ENCODE measurements at regions not wholly inside any gene's neighbourhood (a gene's known extent, or its start where the extent isn't known, plus 50 kb on each side); places are given as distances from the start of the nearest gene placed in this dataset.
A peak's percentile ranks its signal among the peaks of the same experiment; 100 is the strongest.

DNA sequence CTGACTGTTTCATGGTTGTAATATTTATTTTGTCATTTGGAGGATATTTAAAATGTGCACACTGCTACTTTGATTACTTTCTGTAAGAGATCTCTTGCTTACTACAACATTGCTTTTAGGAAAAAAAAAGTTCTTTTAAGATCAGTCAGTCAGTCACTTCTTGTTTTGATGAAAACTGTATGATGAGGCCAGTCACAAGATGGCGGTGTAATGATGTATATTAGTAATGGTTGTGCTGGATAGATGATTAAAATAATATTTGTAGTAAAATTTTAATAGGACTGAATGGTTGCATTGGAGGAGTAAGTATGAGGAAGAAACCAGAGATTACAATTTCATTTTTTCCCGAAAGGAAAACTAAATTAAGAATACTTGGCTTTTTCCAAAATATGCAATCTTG, 2411.1 kb downstream of the PCDH9 start:
- ChIA-PET RAD21 (ENCODE audit: unreplicated experiment) (interaction anchor here (1.3 kb wide), 1 partner anchor 819 kb away, joined by 5 read pairs; no protein-coding TSS in a partner anchor), CTCF (interaction anchor here (1.1 kb wide), 1 partner anchor 819 kb away, joined by 9 read pairs; no protein-coding TSS in a partner anchor), SMC1A (ENCODE audit: uncharacterized antibody, unreplicated experiment) (interaction anchor here (1.0 kb wide), 1 partner anchor 23 kb away, joined by 3 read pairs; no protein-coding TSS in a partner anchor), POLR2A (no interaction called here)
- Histone ChIP-seq H3K9ac (ENCODE audit: control insufficient read depth, insufficient read depth, low read length) (no peak overlapping the region), H3K27ac (ENCODE audit: control insufficient read depth, insufficient read depth) (no peak overlapping the region), H3K4me1 (ENCODE audit: control insufficient read depth, insufficient read depth, low read length) (no peaks in the 10 kb centered on the region), H3K9me3 (replicated peaks; ENCODE audit: control insufficient read depth, insufficient read depth, low read length) (no peaks in the 10 kb centered on the region), H3K4me2 (ENCODE audit: control insufficient read depth, insufficient read depth) (no peak overlapping the region), H3K4me3 (no peak overlapping the region), H2AFZ (ENCODE audit: control insufficient read depth, low read depth, low read length) (no peak overlapping the region), H3K79me2 (ENCODE audit: control insufficient read depth, insufficient read depth, low read length) (no peaks in the 10 kb centered on the region), H3K36me3 (ENCODE audit: control insufficient read depth in 2 of 2, insufficient read depth in 2 of 2, low read length in 1 of 2) (no peaks in the 10 kb centered on the region), H3K27me3 (replicated peaks in 1 of 2; ENCODE audit: control insufficient read depth in 2 of 2, insufficient read depth in 2 of 2, low read length in 1 of 2) (no peaks in the 10 kb centered on the region), H4K20me1 (ENCODE audit: control insufficient read depth, insufficient read depth) (no peaks in the 10 kb centered on the region)
- 23% methylated on average over 2 of the region's 2 CpGs for WGBS (ENCODE audit: insufficient coverage, insufficient replicate concordance, low lambda C conversion rate, missing lambda C conversion rate)
- DNase-seq (ENCODE audit: low read depth, low spot score), result no peak
- in situ Hi-C loops (cut with MboI), result no loop called here
- no peak for ATAC-seq
- BruUV-seq (replicated peaks), result no TSS peak
- intact Hi-C loops (cut with micrococcal nuclease; ENCODE audit: unreplicated experiment), result loop anchor here (5.0 kb wide), 1 partner anchor 818 kb away; no protein-coding TSS in a partner anchor
- no peak for FAIRE-seq
- no peak for TF ChIP-seq CHD4 (IDR thresholded peaks at IDR 0.05)
- TF ChIP-seq FOXM1 (IDR thresholded peaks at IDR 0.05; ENCODE audit: low read depth, low read length), result no peak
- peak; percentile 17; the same call in 1 of the 2 replicates for TF ChIP-seq SMC3 (IDR thresholded peaks at IDR 0.05; ENCODE audit: borderline replicate concordance, low read length)
- TF ChIP-seq, protein P1, sequence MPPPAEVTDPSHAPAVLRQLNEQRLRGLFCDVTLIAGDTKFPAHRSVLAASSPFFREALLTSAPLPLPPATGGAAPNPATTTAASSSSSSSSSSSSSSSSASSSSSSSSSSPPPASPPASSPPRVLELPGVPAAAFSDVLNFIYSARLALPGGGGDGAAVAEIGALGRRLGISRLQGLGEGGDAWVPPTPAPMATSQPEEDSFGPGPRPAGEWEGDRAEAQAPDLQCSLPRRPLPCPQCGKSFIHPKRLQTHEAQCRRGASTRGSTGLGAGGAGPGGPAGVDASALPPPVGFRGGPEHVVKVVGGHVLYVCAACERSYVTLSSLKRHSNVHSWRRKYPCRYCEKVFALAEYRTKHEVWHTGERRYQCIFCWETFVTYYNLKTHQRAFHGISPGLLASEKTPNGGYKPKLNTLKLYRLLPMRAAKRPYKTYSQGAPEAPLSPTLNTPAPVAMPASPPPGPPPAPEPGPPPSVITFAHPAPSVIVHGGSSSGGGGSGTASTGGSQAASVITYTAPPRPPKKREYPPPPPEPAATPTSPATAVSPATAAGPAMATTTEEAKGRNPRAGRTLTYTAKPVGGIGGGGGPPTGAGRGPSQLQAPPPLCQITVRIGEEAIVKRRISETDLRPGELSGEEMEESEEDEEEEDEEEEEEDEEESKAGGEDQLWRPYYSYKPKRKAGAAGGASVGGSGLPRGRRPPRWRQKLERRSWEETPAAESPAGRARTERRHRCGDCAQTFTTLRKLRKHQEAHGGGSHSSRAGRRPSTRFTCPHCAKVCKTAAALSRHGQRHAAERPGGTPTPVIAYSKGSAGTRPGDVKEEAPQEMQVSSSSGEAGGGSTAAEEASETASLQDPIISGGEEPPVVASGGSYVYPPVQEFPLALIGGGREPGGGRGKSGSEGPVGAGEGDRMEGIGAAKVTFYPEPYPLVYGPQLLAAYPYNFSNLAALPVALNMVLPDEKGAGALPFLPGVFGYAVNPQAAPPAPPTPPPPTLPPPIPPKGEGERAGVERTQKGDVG (CRISPR knock-in tag; IDR thresholded peaks at IDR 0.05), result no peak

DNA sequence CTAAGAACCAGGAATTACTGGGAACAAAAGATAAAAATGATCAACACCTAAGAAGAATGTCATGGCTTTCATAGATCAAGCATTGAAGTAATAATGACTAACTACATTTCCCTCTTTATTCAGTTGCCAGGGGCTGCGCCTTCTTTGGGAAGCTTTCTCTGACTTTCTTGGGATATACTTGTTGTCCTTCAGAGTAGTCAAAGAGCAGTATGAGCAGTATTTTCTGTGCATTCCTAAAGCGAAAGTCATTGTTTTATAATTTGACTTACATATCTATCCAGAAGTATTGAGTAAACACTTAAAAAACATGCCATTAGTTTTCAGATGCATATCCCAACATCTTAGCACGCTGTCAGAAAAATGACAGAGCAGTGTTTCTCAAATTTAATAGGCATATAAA, 2412.4 kb downstream of the PCDH9 start:
- H3K27me3 ChIP-seq (replicated peaks in 1 of 2; ENCODE audit: control insufficient read depth in 2 of 2, insufficient read depth in 2 of 2, low read length in 1 of 2), result no peaks in the 10 kb centered on the region
- CTCF ChIA-PET, result interaction anchor here (3.3 kb wide), 1 partner anchor 820 kb away, joined by 13 read pairs; no protein-coding TSS in a partner anchor
- POLR2A ChIA-PET, result no interaction called here
- no peaks in the 10 kb centered on the region for H3K9me3 ChIP-seq (replicated peaks; ENCODE audit: control insufficient read depth, insufficient read depth, low read length)
- H3K27ac ChIP-seq (ENCODE audit: control insufficient read depth, insufficient read depth), result no peak overlapping the region
- no peak for DNase-seq (ENCODE audit: low read depth, low spot score)
- no peaks in the 10 kb centered on the region for H3K79me2 ChIP-seq (ENCODE audit: control insufficient read depth, insufficient read depth, low read length)
- no peak overlapping the region for H2AFZ ChIP-seq (ENCODE audit: control insufficient read depth, low read depth, low read length)
- H3K9ac ChIP-seq (ENCODE audit: control insufficient read depth, insufficient read depth, low read length), result no peak overlapping the region
- in situ Hi-C loops (cut with MboI) (no loop called here), intact Hi-C loops (cut with micrococcal nuclease; ENCODE audit: unreplicated experiment) (loop anchor here (5.0 kb wide), 1 partner anchor 820 kb away; no protein-coding TSS in a partner anchor)
- H3K4me2 ChIP-seq (ENCODE audit: control insufficient read depth, insufficient read depth), result no peak overlapping the region
- ATAC-seq, result no peak
- FAIRE-seq, result no peak
- no peaks in the 10 kb centered on the region for H3K36me3 ChIP-seq (ENCODE audit: control insufficient read depth in 2 of 2, insufficient read depth in 2 of 2, low read length in 1 of 2)
- SMC1A ChIA-PET (ENCODE audit: uncharacterized antibody, unreplicated experiment), result no interaction called here
- 11% methylated on average over 3 of the region's 3 CpGs for WGBS (ENCODE audit: insufficient coverage, insufficient replicate concordance, low lambda C conversion rate, missing lambda C conversion rate)
- BruUV-seq (replicated peaks), result no TSS peak
- H3K4me1 ChIP-seq (ENCODE audit: control insufficient read depth, insufficient read depth, low read length), result no peaks in the 10 kb centered on the region
- no peak overlapping the region for H3K4me3 ChIP-seq
- H4K20me1 ChIP-seq (ENCODE audit: control insufficient read depth, insufficient read depth), result no peaks in the 10 kb centered on the region
- RAD21 ChIA-PET (ENCODE audit: unreplicated experiment), result no interaction called here
- TF ChIP-seq FOXM1 (IDR thresholded peaks at IDR 0.05; ENCODE audit: low read depth, low read length) (no peak), POLR2A (IDR thresholded peaks at IDR 0.05; ENCODE audit: low read depth, low read length) (no peak), NR2C2 (IDR thresholded peaks at IDR 0.05; ENCODE audit: borderline replicate concordance, control insufficient read depth, insufficient read length, low read depth) (no peak)
- TF ChIP-seq, protein P2, sequence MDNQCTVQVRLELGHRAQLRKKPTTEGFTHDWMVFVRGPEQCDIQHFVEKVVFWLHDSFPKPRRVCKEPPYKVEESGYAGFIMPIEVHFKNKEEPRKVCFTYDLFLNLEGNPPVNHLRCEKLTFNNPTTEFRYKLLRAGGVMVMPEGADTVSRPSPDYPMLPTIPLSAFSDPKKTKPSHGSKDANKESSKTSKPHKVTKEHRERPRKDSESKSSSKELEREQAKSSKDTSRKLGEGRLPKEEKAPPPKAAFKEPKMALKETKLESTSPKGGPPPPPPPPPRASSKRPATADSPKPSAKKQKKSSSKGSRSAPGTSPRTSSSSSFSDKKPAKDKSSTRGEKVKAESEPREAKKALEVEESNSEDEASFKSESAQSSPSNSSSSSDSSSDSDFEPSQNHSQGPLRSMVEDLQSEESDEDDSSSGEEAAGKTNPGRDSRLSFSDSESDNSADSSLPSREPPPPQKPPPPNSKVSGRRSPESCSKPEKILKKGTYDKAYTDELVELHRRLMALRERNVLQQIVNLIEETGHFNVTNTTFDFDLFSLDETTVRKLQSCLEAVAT (IDR thresholded peaks at IDR 0.05), result no peak
- TF ChIP-seq, protein P3, sequence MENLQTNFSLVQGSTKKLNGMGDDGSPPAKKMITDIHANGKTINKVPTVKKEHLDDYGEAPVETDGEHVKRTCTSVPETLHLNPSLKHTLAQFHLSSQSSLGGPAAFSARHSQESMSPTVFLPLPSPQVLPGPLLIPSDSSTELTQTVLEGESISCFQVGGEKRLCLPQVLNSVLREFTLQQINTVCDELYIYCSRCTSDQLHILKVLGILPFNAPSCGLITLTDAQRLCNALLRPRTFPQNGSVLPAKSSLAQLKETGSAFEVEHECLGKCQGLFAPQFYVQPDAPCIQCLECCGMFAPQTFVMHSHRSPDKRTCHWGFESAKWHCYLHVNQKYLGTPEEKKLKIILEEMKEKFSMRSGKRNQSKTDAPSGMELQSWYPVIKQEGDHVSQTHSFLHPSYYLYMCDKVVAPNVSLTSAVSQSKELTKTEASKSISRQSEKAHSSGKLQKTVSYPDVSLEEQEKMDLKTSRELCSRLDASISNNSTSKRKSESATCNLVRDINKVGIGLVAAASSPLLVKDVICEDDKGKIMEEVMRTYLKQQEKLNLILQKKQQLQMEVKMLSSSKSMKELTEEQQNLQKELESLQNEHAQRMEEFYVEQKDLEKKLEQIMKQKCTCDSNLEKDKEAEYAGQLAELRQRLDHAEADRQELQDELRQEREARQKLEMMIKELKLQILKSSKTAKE (IDR thresholded peaks at IDR 0.05; ENCODE audit: low read depth, poor library complexity, severe bottlenecking), result no peak
